SK-N-MC (cell line): ENCODE measurements at regions not wholly inside any gene's neighbourhood (a gene's known extent, or its start where the extent isn't known, plus 50 kb on each side); places are given as distances from the start of the nearest gene placed in this dataset.

Experiments
- EZH2 ChIP-seq: fragments of 200-600 bp; sonication (generic); IDR thresholded peaks from one replicate; pipeline ENCODE4 v1.6.1; 2017; ENCODE audit warnings: antibody characterized with exemption
- POLR2AphosphoS5 ChIP-seq: IDR thresholded peaks from 2 replicates; pipeline ENCODE4 v1.6.1; 2012; ENCODE audit warnings: mild to moderate bottlenecking, low read depth, low read length, borderline replicate concordance

DNA sequence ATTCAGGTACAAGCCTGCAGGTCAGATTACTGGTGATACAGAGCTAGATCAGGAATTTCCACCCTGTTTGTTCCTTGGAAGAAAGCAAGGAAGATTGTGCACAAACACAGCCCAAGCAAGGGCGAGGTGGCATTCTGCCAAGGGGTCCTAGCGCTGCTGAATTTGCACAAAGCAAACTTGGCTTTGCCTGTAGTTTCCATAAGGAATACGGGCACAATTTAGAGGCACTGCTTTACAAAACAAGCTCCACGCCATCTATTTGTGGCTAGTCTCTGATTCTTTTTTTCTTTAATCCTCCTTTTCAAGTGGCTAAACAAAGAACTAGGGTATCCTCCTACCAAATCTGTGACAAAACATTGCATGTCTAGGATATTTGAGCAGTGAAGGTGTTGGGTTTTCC is 195.5 kb upstream of the ACVR2A start:
- TF ChIP-seq EZH2 = no peak
- TF ChIP-seq POLR2AphosphoS5 = no peak
